ENCODE measurements at regions not wholly inside any gene's neighbourhood (a gene's known extent, or its start where the extent isn't known, plus 50 kb on each side); places are given as distances from the start of the nearest gene placed in this dataset.

DNA sequence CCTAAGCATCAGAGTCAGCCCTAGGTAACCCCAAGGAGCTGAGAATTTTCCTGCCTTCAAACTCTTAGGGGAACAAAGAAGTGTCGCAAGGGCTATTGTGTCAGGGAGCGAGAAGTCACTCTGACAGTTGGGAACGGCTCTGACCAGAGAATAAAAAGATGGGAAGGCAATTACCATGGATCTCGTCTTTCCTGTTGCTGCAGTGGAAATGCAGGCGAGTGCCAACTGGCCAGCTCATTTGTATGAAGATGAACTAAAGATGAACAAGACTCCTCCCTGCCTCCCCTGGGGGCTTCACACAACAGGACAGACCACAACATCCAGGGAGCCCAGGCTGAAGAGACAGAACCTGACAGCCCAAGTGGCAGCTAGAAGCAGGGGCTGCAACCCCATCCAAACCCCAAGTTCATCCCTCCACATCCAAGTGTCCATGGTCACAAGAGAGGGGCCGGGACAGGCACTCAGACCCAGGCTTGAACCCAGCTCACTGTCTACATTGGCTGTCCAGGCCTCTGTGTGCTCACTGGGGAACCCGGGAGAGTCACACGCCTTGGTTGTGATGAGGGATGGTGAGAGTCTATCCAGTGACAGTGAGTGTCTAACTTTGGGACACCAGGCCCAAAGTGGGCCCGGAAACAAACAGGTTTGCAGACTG lies 322.4 kb downstream of the BCL11B start:
- intact Hi-C loops (cut with micrococcal nuclease; ENCODE audit: unreplicated experiment) = no loop called here
- H3K4me2 ChIP-seq (ENCODE audit: low read depth, low read length) = no peak overlapping the region
- H3K9me3 ChIP-seq (ENCODE audit: low read length) = no peaks in the 10 kb centered on the region
- no peak overlapping the region for H3K9ac ChIP-seq (ENCODE audit: insufficient read depth, low read depth, low read length)
- no peaks in the 10 kb centered on the region for H3K4me1 ChIP-seq (ENCODE audit: insufficient read depth, low read length)
- no peak overlapping the region for H3K27ac ChIP-seq (ENCODE audit: extremely low read length, insufficient read depth, low read length)
- H3K27me3 ChIP-seq (ENCODE audit: control insufficient read depth in 1 of 2, insufficient read depth in 2 of 2, low read length in 2 of 2) = peaks cover 0 to 13% of the 10 kb centered on the region in 2 experiments; a peak in 1 of 5 replicates
- WGBS (ENCODE audit: low lambda C conversion rate) = 9% methylated on average over 9 of the region's 9 CpGs
- no peak for FAIRE-seq
- no peak for ATAC-seq
- H3K4me3 ChIP-seq (replicated peaks in 1 of 3; ENCODE audit: insufficient read depth in 1 of 3, low read depth in 2 of 3, low read length in 3 of 3) = no peak overlapping the region
- H3K36me3 ChIP-seq (replicated peaks in 1 of 2; ENCODE audit: control insufficient read depth in 1 of 2, insufficient read depth in 2 of 2, low read length in 2 of 2) = no peaks in the 10 kb centered on the region
- ChIA-PET POLR2A (no interaction called here), CTCF (ENCODE audit: low intra/inter-chr PET ratio, low total read pairs) (no interaction called here)
- in situ Hi-C loops (cut with HindIII; ENCODE audit: extremely low pct_ligation_motif_present, low pct_unique_long_range_greater_than_20kb) = no loop called here
- TF ChIP-seq HOXA7 (CRISPR knock-in tag; IDR thresholded peaks at IDR 0.05) = no peak
- no peak for TF ChIP-seq MXI1 (IDR thresholded peaks at IDR 0.05; ENCODE audit: borderline replicate concordance, low read depth, low read length)
- TF ChIP-seq, protein P1, sequence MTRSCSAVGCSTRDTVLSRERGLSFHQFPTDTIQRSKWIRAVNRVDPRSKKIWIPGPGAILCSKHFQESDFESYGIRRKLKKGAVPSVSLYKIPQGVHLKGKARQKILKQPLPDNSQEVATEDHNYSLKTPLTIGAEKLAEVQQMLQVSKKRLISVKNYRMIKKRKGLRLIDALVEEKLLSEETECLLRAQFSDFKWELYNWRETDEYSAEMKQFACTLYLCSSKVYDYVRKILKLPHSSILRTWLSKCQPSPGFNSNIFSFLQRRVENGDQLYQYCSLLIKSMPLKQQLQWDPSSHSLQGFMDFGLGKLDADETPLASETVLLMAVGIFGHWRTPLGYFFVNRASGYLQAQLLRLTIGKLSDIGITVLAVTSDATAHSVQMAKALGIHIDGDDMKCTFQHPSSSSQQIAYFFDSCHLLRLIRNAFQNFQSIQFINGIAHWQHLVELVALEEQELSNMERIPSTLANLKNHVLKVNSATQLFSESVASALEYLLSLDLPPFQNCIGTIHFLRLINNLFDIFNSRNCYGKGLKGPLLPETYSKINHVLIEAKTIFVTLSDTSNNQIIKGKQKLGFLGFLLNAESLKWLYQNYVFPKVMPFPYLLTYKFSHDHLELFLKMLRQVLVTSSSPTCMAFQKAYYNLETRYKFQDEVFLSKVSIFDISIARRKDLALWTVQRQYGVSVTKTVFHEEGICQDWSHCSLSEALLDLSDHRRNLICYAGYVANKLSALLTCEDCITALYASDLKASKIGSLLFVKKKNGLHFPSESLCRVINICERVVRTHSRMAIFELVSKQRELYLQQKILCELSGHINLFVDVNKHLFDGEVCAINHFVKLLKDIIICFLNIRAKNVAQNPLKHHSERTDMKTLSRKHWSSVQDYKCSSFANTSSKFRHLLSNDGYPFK (CRISPR knock-in tag; IDR thresholded peaks at IDR 0.05; ENCODE audit: borderline replicate concordance) = no peak
- TF ChIP-seq SIX1 (CRISPR knock-in tag; IDR thresholded peaks at IDR 0.05; ENCODE audit: borderline replicate concordance) = no peak
- TF ChIP-seq ZNF232 (CRISPR knock-in tag; IDR thresholded peaks at IDR 0.05; ENCODE audit: borderline replicate concordance) = no peak
- TF ChIP-seq PATZ1 (CRISPR knock-in tag; IDR thresholded peaks at IDR 0.05) = no peak
- no peak for TF ChIP-seq ZSCAN5A (CRISPR knock-in tag; IDR thresholded peaks at IDR 0.05; ENCODE audit: borderline replicate concordance)
- no peak for TF ChIP-seq ZNF629 (CRISPR knock-in tag; conservative IDR thresholded peaks at IDR 0.05)
- no peak for TF ChIP-seq MEIS2 (CRISPR knock-in tag; IDR thresholded peaks at IDR 0.05)
- no peak overlapping the region for H2AFZ ChIP-seq (ENCODE audit: low read length)
- no TSS peak for BruUV-seq (replicated peaks)
- no peak for DNase-seq (ENCODE audit: low spot score)
- no peaks in the 10 kb centered on the region for H3K79me2 ChIP-seq (ENCODE audit: insufficient read depth, low read length)
- no peaks in the 10 kb centered on the region for H4K20me1 ChIP-seq (ENCODE audit: insufficient read depth, low read length)

All from HepG2 (cell line).